SK-N-SH treated with all-trans-retinoic acid at 6 μM for 48 hours (cell line): ENCODE measurements at regions not wholly inside any gene's neighbourhood (a gene's known extent, or its start where the extent isn't known, plus 50 kb on each side); places are given as distances from the start of the nearest gene placed in this dataset.

Experiments
- CSDC2 ChIP-seq: fragments of 250-450 bp; sonication (Bioruptor Pico); IDR thresholded peaks from 2 replicates; pipeline ENCODE4 v1.5.0; 2020; ENCODE audit warnings: mild to moderate bottlenecking, moderate library complexity
- RARB ChIP-seq: fragments of 250-450 bp; sonication (Bioruptor Pico); IDR thresholded peaks from 2 replicates; pipeline ENCODE4 v1.8.0; 2021; ENCODE audit warnings: mild to moderate bottlenecking, moderate library complexity
- ZFP3 ChIP-seq: fragments of 250-450 bp; sonication (Bioruptor Pico); IDR thresholded peaks from 2 replicates; pipeline ENCODE4 v1.5.0; 2020; ENCODE audit warnings: mild to moderate bottlenecking, moderate library complexity
- ZNF8 ChIP-seq: fragments of 450-650 bp; formaldehyde crosslinking; IDR thresholded peaks from 2 replicates; pipeline ENCODE4 v1.5.0; 2020; ENCODE audit warnings: mild to moderate bottlenecking, moderate library complexity

DNA sequence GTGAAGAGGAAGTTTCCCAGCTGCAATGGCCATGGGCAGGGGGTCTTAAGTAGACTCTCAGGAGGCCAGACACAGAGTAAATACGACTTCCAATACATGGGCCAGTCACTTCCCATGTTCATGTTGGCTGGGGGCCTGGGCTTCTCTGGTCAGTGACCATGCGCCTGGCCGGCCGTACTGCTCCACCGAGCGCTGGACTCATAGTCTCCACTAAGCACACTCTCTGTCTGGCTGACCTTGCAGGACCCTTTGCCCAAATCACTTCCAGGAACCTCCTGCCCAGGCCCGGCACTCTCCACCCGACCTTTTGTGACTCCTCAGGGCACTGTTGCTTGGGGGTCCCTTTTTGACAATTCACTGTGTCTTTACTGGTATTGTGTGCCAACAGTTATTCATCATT, 69.3 kb downstream of the SOWAHC start:
- TF ChIP-seq ZFP3 (CRISPR knock-in tag) (no peak), RARB (CRISPR knock-in tag) (no peak), ZNF8 (CRISPR knock-in tag) (no peak), CSDC2 (CRISPR knock-in tag) (no peak)
